Aorta (tissue), 5 donors: ENCODE measurements at regions not wholly inside any gene's neighbourhood (a gene's known extent, or its start where the extent isn't known, plus 50 kb on each side); places are given as distances from the start of the nearest gene placed in this dataset.

Experiments
- ATAC-seq: fragments of 200-7000 bp; cut with Tn5 transposase; one replicate; pipeline ENCODE4 v1.9.1; 2022; ENCODE audit warnings: moderate library complexity; ENCODE audit not compliant: low FRiP score
- DNase-seq, 2 donors: peaks; one replicate each; pipeline ENCODE4 v3.0.0-alpha.2; 2020
- H3K27ac ChIP-seq, 2 donors: one replicate each; pipeline ENCODE4 v1.5.1; 2013; ENCODE audit warnings: low read length in 2 of 2, mild to moderate bottlenecking in 2 of 2, moderate library complexity in 2 of 2, control low read depth in 1 of 2, inconsistent platforms in 1 of 2, low read depth in 1 of 2
- H3K27me3 ChIP-seq, 2 donors: one replicate each; pipeline ENCODE4 v1.6.1; 2013; ENCODE audit warnings: control low read depth in 1 of 2, low read length in 1 of 2, mild to moderate bottlenecking in 1 of 2, moderate library complexity in 1 of 2; ENCODE audit not compliant: insufficient read depth in 2 of 2, control insufficient read depth in 1 of 2
- H3K36me3 ChIP-seq, 2 donors: one replicate each; pipeline ENCODE4 v1.6.1; 2013; ENCODE audit warnings: control low read depth in 1 of 2, low read length in 1 of 2, mild to moderate bottlenecking in 1 of 2; ENCODE audit not compliant: insufficient read depth in 2 of 2, control insufficient read depth in 1 of 2
- H3K4me1 ChIP-seq, 2 donors: one replicate each; pipeline ENCODE4 v1.6.1; 2013; ENCODE audit warnings: low read length in 2 of 2, control low read depth in 1 of 2, mild to moderate bottlenecking in 1 of 2, moderate library complexity in 1 of 2; ENCODE audit not compliant: insufficient read depth in 2 of 2, control insufficient read depth in 1 of 2
- H3K4me3 ChIP-seq, 2 donors: one replicate each; pipeline ENCODE4 v1.5.1; 2013; ENCODE audit warnings: low read length in 2 of 2, control low read depth in 1 of 2, mild to moderate bottlenecking in 1 of 2
- H3K9me3 ChIP-seq: one replicate; pipeline ENCODE4 v1.6.1; 2013; ENCODE audit warnings: mild to moderate bottlenecking, low read length; ENCODE audit not compliant: control insufficient read depth
- WGBS, 2 donors: extraction: QIAGEN DNeasy Blood & Tissue Kit; methylation state at CpG; one replicate each; pipeline ENCODE4 v1.1.7; 2013; 5-methylcytosine and 5-hydroxymethylcytosine counted together
- intact Hi-C, 2 donors: fragments of 100-400 bp; cut with DNase I; formaldehyde crosslinking; loops; one replicate each; pipeline versions ENCODE4 v1.14.2 to v1.15.0; 2022
- donor health status: healthy with polysubstance abuse.
- donor health status: Bipolar disorder and iron deficiency.
- donor health status: DM: no; HTN: no; CAD: no.
- donor health status: DM: no; HTN: no; CAD: no.
- donor health status: DM: yes; HTN: yes; CAD: no.

DNA sequence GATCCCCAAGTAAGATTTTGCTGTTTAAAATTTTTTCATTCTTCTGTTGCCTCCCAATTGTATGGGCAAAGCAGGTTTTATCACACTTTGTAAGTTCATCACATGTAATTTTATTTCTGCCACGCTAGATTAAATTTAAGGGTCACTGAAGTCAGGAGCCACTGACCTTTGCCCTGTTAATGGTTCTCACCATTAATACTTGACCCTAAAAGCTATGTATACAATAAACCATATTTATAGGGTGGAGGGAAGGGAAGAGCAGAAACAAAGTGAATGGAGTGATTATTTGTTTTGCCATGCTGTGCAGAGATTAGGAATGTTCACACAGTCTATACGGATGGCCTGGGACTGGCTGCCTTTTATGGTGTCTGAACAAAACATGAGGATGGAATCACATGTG lies 186.7 kb downstream of the BMP2 start:
- Histone ChIP-seq H3K27ac (no peak overlapping the region), H3K4me1 (no peaks in the 10 kb centered on the region), H3K36me3 (no peaks in the 10 kb centered on the region), H3K9me3 (no peaks in the 10 kb centered on the region), H3K27me3 (no peaks in the 10 kb centered on the region), H3K4me3 (no peak overlapping the region)
- intact Hi-C loops: no loop called here
- no peak for ATAC-seq
- DNase-seq: no peak
- 23% methylated on average over 2 of the region's 2 CpGs for WGBS, 2 donors

DNA sequence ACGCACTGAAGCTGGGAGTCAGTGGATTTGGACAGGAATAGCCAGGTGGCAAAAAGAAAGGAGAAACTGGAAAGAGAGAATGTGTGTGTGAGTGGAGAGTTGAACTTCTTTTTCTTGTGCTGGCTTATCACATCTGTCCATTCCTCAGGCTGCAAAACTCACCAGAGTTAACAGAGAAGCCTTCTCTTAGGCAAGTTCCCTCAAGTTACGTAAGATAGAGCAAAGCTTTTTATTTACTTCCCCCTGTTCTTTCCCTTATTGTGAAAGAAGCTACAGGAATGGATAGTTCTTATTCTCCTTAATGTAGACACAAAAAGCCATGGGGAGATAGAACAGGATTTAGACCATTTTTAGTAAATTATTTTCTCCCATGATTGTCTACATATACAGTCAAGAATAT lies 188.6 kb downstream of the BMP2 start:
- Histone ChIP-seq H3K27me3 (no peaks in the 10 kb centered on the region), H3K4me3 (no peak overlapping the region), H3K27ac (no peak overlapping the region), H3K4me1 (no peaks in the 10 kb centered on the region), H3K9me3 (no peaks in the 10 kb centered on the region), H3K36me3 (no peaks in the 10 kb centered on the region)
- intact Hi-C loops: no loop called here
- ATAC-seq (no peak), DNase-seq (no peak)
- WGBS, 2 donors: 65 to 71% methylated on average over 2 of the region's 2 CpGs

DNA sequence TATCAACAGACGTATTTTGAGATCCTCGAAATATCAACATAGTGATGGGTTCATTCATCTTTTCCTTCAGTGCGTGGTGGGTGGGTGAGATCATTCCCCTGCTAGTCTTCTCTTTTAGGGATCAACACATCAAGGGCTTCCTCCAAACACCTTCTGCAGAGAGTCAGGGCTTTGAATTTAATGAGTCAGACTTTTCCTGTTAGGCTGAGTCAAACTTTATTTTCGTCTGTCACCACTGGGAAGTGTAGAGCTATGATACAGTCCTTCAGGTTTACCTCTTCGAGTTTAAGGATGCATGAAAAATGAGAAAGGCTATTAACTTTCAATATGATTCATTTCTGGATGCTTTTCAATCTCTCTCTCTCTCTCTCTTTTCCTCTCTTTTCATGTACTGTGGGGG lies 189.1 kb downstream of the BMP2 start:
- Histone ChIP-seq H3K9me3 (no peaks in the 10 kb centered on the region), H3K4me1 (no peaks in the 10 kb centered on the region), H3K36me3 (no peaks in the 10 kb centered on the region), H3K27ac (no peak overlapping the region), H3K27me3 (no peaks in the 10 kb centered on the region), H3K4me3 (no peak overlapping the region)
- ATAC-seq (no peak), DNase-seq (no peak)
- 26 to 37% methylated on average over 5 of the region's 5 CpGs for WGBS, 2 donors
- intact Hi-C loops: no loop called here

DNA sequence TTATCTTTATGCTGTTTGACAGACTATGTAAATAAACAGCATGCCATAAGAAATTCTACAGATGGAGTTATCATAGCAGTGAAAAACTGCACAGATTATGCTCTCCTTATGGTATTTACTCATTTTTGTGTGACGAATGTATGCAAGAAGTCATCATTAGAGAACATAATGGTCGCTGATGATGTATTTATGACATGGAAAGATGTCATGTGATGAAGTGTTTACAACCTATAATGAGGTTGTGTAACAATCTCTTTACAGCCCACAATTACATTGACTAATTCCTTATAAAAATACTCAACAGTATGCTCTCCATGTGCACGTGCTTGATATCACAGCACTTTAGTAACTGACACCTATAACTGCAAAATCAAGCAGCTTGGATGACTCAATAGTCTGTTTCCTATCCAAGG lies 192.4 kb downstream of the BMP2 start:
- no peak for DNase-seq
- H3K4me1 ChIP-seq: no peaks in the 10 kb centered on the region
- 29 to 30% methylated on average over 3 of the region's 3 CpGs for WGBS, 2 donors
- no peaks in the 10 kb centered on the region for H3K36me3 ChIP-seq
- H3K27me3 ChIP-seq: no peaks in the 10 kb centered on the region
- H3K4me3 ChIP-seq: no peak overlapping the region
- H3K27ac ChIP-seq: no peak overlapping the region
- no peaks in the 10 kb centered on the region for H3K9me3 ChIP-seq
- no peak for ATAC-seq
- intact Hi-C loops: no loop called here

DNA sequence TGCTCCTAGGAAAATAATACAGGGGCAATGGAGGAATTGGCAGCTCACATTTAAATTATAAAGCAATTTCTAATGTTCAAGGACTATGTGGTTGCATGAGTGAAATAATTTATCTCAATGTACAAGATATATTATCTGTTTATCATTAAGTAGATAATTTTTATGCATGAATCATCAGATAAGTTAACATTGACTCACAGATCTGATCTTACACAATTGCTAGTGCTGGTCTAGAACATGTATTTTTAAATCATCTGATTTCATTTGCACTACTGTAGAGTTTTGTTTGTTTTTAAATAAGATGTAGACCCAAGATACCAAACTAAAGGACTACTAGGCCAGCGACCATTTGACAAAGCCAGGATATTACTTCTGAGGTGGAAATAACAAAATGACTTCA lies 199.2 kb downstream of the BMP2 start:
- Histone ChIP-seq H3K4me1 (no peaks in the 10 kb centered on the region), H3K27ac (no peak overlapping the region), H3K36me3 (no peaks in the 10 kb centered on the region), H3K4me3 (no peak overlapping the region), H3K9me3 (peaks cover 3% of the 10 kb centered on the region), H3K27me3 (no peaks in the 10 kb centered on the region)
- intact Hi-C loops: no loop called here
- DNase-seq (no peak), ATAC-seq (no peak)
- 56 to 67% methylated on average over 1 of the region's 1 CpG for WGBS, 2 donors

DNA sequence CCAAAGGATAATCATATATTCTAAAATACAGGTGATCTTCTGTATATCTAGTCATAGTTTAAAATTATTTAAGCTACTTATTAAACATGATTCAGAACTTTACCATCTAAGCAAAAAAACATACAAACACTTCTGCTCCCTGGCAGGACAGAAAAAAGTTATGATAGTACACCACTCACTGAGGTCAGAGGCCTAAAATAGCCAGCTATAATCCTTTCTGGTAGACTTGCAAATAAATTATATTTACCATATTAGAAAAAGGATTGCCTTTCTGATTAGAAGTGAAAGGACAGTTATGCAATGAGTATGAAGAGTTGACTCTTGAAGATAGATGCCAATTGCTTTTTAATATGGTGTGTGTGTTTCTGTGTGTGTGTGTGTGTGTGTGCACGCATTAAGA lies 207.4 kb downstream of the BMP2 start:
- Histone ChIP-seq H3K9me3 (peaks cover 2% of the 10 kb centered on the region), H3K36me3 (no peaks in the 10 kb centered on the region), H3K4me1 (no peaks in the 10 kb centered on the region), H3K27me3 (no peaks in the 10 kb centered on the region), H3K4me3 (no peak overlapping the region), H3K27ac (no peak overlapping the region)
- no peak for ATAC-seq
- WGBS, 2 donors: 76 to 82% methylated on average over 1 of the region's 1 CpG
- intact Hi-C loops: no loop called here
- DNase-seq: no peak

DNA sequence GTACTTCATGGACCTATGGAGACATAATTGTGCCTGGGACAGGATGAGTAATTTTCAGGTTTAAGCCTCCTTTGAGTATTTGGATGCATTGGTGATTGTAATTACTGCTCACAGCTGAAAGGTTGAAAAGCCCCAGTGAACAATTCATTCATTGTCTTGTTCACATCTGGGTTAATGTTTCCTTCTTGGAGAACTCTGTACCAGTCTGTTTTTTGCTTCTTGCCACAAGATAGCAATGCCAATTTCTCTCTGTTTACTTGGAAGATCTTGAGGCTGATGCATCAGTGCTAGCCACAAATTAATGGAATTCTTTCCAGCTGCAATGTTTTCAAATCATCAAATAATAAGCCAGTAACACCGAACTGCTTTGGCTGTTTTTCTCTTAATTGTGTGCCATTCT lies 207.8 kb downstream of the BMP2 start:
- no peaks in the 10 kb centered on the region for H3K4me1 ChIP-seq
- H3K4me3 ChIP-seq: no peak overlapping the region
- H3K27me3 ChIP-seq: no peaks in the 10 kb centered on the region
- no peaks in the 10 kb centered on the region for H3K36me3 ChIP-seq
- WGBS, 2 donors: 68 to 71% methylated on average over 1 of the region's 1 CpG
- intact Hi-C loops: no loop called here
- DNase-seq (no peak), ATAC-seq (no peak)
- H3K9me3 ChIP-seq: peaks cover 2% of the 10 kb centered on the region
- no peak overlapping the region for H3K27ac ChIP-seq

DNA sequence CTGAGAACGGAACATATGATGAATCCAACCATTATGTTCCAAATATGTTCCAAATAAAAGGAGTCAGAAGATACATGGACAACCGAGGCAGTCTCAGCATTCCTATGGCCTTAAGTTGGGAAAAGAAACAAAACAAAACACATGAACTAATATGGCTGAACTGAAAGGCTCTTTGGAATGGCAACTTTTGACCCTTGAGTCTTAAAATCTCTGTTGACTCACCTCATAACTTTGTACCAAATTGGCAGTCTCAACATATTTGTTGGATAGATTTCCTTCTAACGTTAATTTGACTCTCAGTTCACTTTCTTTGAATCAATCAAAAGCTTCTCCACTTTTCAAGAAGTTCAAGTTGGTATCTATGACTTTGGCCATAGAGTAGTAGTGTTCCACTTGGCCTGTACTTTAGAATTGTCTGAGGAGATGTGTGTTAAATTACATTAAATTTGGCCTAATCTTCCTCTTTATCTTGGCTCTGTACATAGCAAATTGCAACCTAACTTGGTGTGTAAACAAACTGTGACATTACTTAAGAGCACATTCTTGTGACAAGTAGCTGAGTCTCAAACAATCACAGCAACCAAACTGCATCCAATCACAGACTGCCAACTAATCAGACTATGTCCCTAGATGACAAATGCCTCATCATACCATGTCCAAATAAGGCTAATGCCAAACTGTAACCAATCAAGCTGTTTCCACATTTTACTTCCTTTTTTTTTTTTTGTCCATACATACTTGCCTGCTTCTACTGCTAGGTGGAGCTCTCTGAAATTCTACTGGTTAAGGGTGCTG lies 208.8 kb downstream of the BMP2 start:
- H3K27ac ChIP-seq: no peak overlapping the region
- H3K36me3 ChIP-seq: no peaks in the 10 kb centered on the region
- ATAC-seq (no peak), DNase-seq (no peak)
- no peak overlapping the region for H3K4me3 ChIP-seq
- no peaks in the 10 kb centered on the region for H3K27me3 ChIP-seq
- intact Hi-C loops: no loop called here
- WGBS, 2 donors: 33 to 39% methylated on average over 3 of the region's 3 CpGs
- peaks cover 2% of the 10 kb centered on the region for H3K9me3 ChIP-seq
- no peaks in the 10 kb centered on the region for H3K4me1 ChIP-seq

DNA sequence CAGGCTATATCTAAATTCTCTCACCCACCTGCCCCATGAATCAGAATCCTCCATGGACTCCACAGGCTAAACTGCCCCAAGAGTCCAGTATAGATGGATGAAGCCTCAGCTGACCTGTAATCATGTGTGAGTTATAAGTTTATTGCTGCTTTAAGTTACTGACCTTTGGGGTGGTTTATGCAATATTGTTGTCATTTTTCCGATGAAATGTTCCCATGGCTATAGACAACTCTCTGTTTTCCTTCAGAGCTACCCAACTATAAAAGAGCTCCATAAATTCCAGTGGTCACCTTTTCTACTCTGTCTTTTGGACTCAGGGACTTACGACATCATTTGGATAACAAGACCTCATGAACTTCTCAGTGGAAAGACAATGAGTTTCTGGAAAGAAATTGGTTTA lies 212.1 kb downstream of the BMP2 start:
- Histone ChIP-seq H3K27me3 (no peaks in the 10 kb centered on the region), H3K36me3 (no peaks in the 10 kb centered on the region), H3K4me1 (no peaks in the 10 kb centered on the region), H3K9me3 (no peaks in the 10 kb centered on the region), H3K27ac (no peak overlapping the region), H3K4me3 (no peak overlapping the region)
- ATAC-seq: no peak
- intact Hi-C loops: no loop called here
- 91 to 96% methylated on average over 2 of the region's 2 CpGs for WGBS, 2 donors
- DNase-seq: no peak
